ENCODE measurements at regions not wholly inside any gene's neighbourhood (a gene's known extent, or its start where the extent isn't known, plus 50 kb on each side); places are given as distances from the start of the nearest gene placed in this dataset.

- TF ChIP-seq, protein P1, sequence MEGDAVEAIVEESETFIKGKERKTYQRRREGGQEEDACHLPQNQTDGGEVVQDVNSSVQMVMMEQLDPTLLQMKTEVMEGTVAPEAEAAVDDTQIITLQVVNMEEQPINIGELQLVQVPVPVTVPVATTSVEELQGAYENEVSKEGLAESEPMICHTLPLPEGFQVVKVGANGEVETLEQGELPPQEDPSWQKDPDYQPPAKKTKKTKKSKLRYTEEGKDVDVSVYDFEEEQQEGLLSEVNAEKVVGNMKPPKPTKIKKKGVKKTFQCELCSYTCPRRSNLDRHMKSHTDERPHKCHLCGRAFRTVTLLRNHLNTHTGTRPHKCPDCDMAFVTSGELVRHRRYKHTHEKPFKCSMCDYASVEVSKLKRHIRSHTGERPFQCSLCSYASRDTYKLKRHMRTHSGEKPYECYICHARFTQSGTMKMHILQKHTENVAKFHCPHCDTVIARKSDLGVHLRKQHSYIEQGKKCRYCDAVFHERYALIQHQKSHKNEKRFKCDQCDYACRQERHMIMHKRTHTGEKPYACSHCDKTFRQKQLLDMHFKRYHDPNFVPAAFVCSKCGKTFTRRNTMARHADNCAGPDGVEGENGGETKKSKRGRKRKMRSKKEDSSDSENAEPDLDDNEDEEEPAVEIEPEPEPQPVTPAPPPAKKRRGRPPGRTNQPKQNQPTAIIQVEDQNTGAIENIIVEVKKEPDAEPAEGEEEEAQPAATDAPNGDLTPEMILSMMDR (conservative IDR thresholded peaks at IDR 0.05), result no peak
- no peak overlapping the region for H3K27ac ChIP-seq
These were observed 205.3 kb downstream of the CHRM2 start for GRCh38 chr7:137073571-137074325.

Measured in VCaP (cell line).